ENCODE measurements at regions not wholly inside any gene's neighbourhood (a gene's known extent, or its start where the extent isn't known, plus 50 kb on each side); places are given as distances from the start of the nearest gene placed in this dataset.
"Not testable (repeated sequence)": the region's sequence is repeated elsewhere in the genome, so short reads cannot be mapped to it uniquely, and the experiment has no call there.

GRCh38 chr17:18564099-18564448 lies 80.1 kb downstream of the TBC1D28 start:
- TF ChIP-seq CTCF (conservative IDR thresholded peaks at IDR 0.05 in 1 of 2, IDR thresholded peaks at IDR 0.05 in 1 of 2; ENCODE audit: low read depth in 1 of 2, low read length in 2 of 2), result peak; percentile 24 to 50
- TF ChIP-seq EZH2 (IDR thresholded peaks at IDR 0.05; ENCODE audit: low read length, missing control alignments), result not testable (repeated sequence)

All from fibroblast of lung (primary cell).